A673 (cell line): ENCODE measurements at regions not wholly inside any gene's neighbourhood (a gene's known extent, or its start where the extent isn't known, plus 50 kb on each side); places are given as distances from the start of the nearest gene placed in this dataset.
A peak's percentile ranks its signal among the peaks of the same experiment; 100 is the strongest.

ENCODE experiments used
- BruUV-seq: library from RNA; stranded (reverse); fragments of 400-500 nt; replicated peaks from 2 replicates; lab custom pipeline; 2021; lab: Mats Ljungman, UMichigan
- CTCF ChIA-PET: fragments of 300-600 bp; sonication (Branson Sonifier 250); formaldehyde crosslinking; loops from one replicate; lab custom pipeline; 2022; ENCODE audit warnings: antibody characterized with exemption; lab: Charles Lee
- POLR2A ChIA-PET: fragments of 300-600 bp; sonication (Branson Sonifier 250); formaldehyde crosslinking; loops from one replicate; lab custom pipeline; 2022; ENCODE audit warnings: antibody characterized with exemption; ENCODE audit not compliant: low non-redundant PET; lab: Charles Lee
- DNase-seq: peaks from one replicate; pipeline ENCODE4 v3.0.0-alpha.2; 2015; ENCODE audit warnings: low spot score
- H3K27ac ChIP-seq: fragments of 200-600 bp; sonication (generic); 2 replicates; pipeline ENCODE4 v1.5.1; 2016; ENCODE audit warnings: mixed run types, low read depth, mild to moderate bottlenecking, mixed read lengths, antibody characterized with exemption, low read length; ENCODE audit not compliant: poor library complexity, severe bottlenecking
- H3K27me3 ChIP-seq: fragments of 200-600 bp; sonication (generic); replicated peaks from 2 replicates; pipeline ENCODE4 v1.6.1; 2017; ENCODE audit warnings: mixed run types, low read depth, mild to moderate bottlenecking, mixed read lengths, antibody characterized with exemption, low read length; ENCODE audit not compliant: insufficient read depth, poor library complexity
- H3K36me3 ChIP-seq: fragments of 200-600 bp; sonication (generic); 2 replicates; pipeline ENCODE4 v1.6.1; 2016; ENCODE audit warnings: mixed run types, mild to moderate bottlenecking, mixed read lengths, antibody characterized with exemption, low read length; ENCODE audit not compliant: insufficient read depth, poor library complexity, severe bottlenecking
- H3K4me1 ChIP-seq: fragments of 200-600 bp; sonication (generic); 2 replicates; pipeline ENCODE4 v1.6.1; 2017; ENCODE audit warnings: mixed run types, mild to moderate bottlenecking, mixed read lengths, antibody characterized with exemption, low read length; ENCODE audit not compliant: insufficient read depth, poor library complexity, severe bottlenecking
- H3K4me3 ChIP-seq: fragments of 200-600 bp; sonication (generic); 2 replicates; pipeline ENCODE4 v1.5.1; 2016; ENCODE audit warnings: low read depth, mixed run types, mild to moderate bottlenecking, mixed read lengths, low read length; ENCODE audit not compliant: poor library complexity, severe bottlenecking
- H3K9me3 ChIP-seq: fragments of 200-600 bp; sonication (generic); 2 replicates; pipeline ENCODE4 v1.6.1; 2016; ENCODE audit warnings: mixed run types, low read depth, mild to moderate bottlenecking, mixed read lengths, antibody characterized with exemption, low read length; ENCODE audit not compliant: poor library complexity, severe bottlenecking
- EZH2 ChIP-seq: fragments of 200-600 bp; sonication (generic); IDR thresholded peaks from 2 replicates; pipeline ENCODE4 v1.6.1; 2017; ENCODE audit warnings: borderline replicate concordance, low read depth, mild to moderate bottlenecking, mixed read lengths, antibody characterized with exemption, low read length; ENCODE audit not compliant: poor library complexity, severe bottlenecking
- intact Hi-C: fragments of 100-400 bp; cut with micrococcal nuclease; formaldehyde crosslinking; loops from one replicate; pipeline ENCODE4 v1.10.0; 2022; ENCODE audit not compliant: unreplicated experiment
- TF ChIP-seq, protein P1 (sequence below): fragments of 300-800, 200-600 bp; sonication (generic); conservative IDR thresholded peaks from 2 replicates; pipeline ENCODE4 v1.5.1; 2017; ENCODE audit warnings: low read depth, mild to moderate bottlenecking, antibody characterized with exemption, low read length, moderate library complexity, mixed read lengths

- CTCF ChIA-PET = no interaction called here
- H3K27ac ChIP-seq = peak overlapping the region; percentile 40
- DNase-seq = peak; percentile 55
- peaks cover 36% of the 10 kb centered on the region for H3K4me1 ChIP-seq
- POLR2A ChIA-PET = no interaction called here
- intact Hi-C loops = no loop called here
- H3K4me3 ChIP-seq = no peak overlapping the region
- no peaks in the 10 kb centered on the region for H3K36me3 ChIP-seq
- no peaks in the 10 kb centered on the region for H3K27me3 ChIP-seq
- no TSS peak for BruUV-seq
- peaks cover 4% of the 10 kb centered on the region for H3K9me3 ChIP-seq
- TF ChIP-seq, protein P1, sequence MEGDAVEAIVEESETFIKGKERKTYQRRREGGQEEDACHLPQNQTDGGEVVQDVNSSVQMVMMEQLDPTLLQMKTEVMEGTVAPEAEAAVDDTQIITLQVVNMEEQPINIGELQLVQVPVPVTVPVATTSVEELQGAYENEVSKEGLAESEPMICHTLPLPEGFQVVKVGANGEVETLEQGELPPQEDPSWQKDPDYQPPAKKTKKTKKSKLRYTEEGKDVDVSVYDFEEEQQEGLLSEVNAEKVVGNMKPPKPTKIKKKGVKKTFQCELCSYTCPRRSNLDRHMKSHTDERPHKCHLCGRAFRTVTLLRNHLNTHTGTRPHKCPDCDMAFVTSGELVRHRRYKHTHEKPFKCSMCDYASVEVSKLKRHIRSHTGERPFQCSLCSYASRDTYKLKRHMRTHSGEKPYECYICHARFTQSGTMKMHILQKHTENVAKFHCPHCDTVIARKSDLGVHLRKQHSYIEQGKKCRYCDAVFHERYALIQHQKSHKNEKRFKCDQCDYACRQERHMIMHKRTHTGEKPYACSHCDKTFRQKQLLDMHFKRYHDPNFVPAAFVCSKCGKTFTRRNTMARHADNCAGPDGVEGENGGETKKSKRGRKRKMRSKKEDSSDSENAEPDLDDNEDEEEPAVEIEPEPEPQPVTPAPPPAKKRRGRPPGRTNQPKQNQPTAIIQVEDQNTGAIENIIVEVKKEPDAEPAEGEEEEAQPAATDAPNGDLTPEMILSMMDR = no peak
- TF ChIP-seq EZH2 = no peak
These were observed 266.3 kb downstream of the PCDH20 start for GRCh38 chr13:61149331-61149730.

DNA sequence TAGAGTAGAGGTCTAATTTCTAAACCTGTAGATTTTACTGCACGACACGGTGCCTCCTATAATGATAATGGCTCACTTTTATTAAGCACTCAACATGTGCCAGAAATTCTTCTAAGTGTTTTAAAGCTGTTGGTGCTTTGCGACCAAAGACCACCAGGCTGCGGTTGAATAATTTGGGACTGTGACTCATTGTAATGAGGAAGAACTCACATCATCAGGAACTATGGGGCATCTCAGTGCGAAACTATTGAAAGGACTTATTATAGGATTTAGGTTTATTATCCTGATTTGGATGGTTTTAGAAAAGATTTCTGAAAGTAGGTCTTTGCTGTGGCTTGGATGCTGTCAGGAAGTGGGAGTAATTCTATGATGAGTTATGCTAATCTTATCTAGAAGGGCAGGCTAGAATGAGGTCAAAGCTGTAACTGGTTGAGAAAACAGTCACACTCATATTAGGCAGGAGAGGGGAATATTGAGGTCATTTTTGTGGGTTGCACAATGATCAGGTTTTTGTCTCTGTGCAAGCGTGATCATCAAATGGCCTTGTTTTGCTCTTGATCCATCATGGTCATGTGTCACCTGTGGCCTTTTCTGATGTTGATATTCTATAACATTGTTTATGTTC lies 266.8 kb downstream of the PCDH20 start:
- POLR2A ChIA-PET = interaction anchor here (0.7 kb wide), 1 partner anchor 1927 kb away, joined by 3 read pairs; no protein-coding TSS in a partner anchor
- intact Hi-C loops = no loop called here
- BruUV-seq = no TSS peak
- peaks cover 4% of the 10 kb centered on the region for H3K9me3 ChIP-seq
- H3K27ac ChIP-seq = peak overlapping the region; percentile 45
- CTCF ChIA-PET = no interaction called here
- no peaks in the 10 kb centered on the region for H3K36me3 ChIP-seq
- H3K4me1 ChIP-seq = peaks cover 36% of the 10 kb centered on the region
- H3K4me3 ChIP-seq = no peak overlapping the region
- peak; percentile 97 for DNase-seq
- no peaks in the 10 kb centered on the region for H3K27me3 ChIP-seq
- no peak for TF ChIP-seq EZH2
- TF ChIP-seq, protein P1 = peak; percentile 17; the same call in 1 of the 2 replicates

DNA sequence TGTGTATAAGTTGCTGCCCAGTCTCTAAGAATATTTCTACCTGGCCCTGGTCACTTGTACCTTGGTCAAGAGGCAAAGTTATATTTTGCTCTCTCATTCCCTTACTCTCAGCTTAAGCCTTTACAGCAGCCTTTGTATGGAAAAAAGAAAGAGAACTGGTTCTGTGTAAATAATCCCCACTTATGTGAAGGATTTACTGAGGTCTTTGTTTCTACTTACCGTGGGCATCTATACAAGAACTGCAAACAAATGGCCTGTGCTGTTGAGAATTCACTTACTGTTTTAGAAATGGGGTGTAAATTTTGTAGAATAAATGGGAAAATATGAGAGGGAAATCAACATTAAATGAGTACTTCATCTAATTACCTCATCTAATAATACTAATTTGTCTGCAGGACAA lies 267.4 kb downstream of the PCDH20 start:
- Histone ChIP-seq H3K9me3 (peaks cover 4% of the 10 kb centered on the region), H3K27ac (peak overlapping the region; percentile 45), H3K4me3 (no peak overlapping the region), H3K4me1 (peaks cover 36% of the 10 kb centered on the region), H3K36me3 (no peaks in the 10 kb centered on the region), H3K27me3 (no peaks in the 10 kb centered on the region)
- no TSS peak for BruUV-seq
- no peak for TF ChIP-seq EZH2
- TF ChIP-seq, protein P1 = no peak
- DNase-seq = peak; percentile 60
- ChIA-PET CTCF (no interaction called here), POLR2A (interaction anchor here (0.7 kb wide), 1 partner anchor 1927 kb away, joined by 3 read pairs; no protein-coding TSS in a partner anchor)
- intact Hi-C loops = no loop called here
